GM21423 (cell line): ENCODE measurements at regions not wholly inside any gene's neighbourhood (a gene's known extent, or its start where the extent isn't known, plus 50 kb on each side); places are given as distances from the start of the nearest gene placed in this dataset.

Experiments used
- ATAC-seq: cut with Tn5 transposase; IDR thresholded peaks from one replicate; pipeline ENCODE4 v1.9.1; 2021; ENCODE audit warnings: mild to moderate bottlenecking, moderate library complexity; ENCODE audit not compliant: unreplicated experiment

- ATAC-seq, result no peak
Observed at GRCh38 chr6:104428184-104428583, 431.5 kb downstream of the HACE1 start.

- no peak for ATAC-seq
Observed at GRCh38 chr6:104423691-104424090, 436.0 kb downstream of the HACE1 start.

DNA sequence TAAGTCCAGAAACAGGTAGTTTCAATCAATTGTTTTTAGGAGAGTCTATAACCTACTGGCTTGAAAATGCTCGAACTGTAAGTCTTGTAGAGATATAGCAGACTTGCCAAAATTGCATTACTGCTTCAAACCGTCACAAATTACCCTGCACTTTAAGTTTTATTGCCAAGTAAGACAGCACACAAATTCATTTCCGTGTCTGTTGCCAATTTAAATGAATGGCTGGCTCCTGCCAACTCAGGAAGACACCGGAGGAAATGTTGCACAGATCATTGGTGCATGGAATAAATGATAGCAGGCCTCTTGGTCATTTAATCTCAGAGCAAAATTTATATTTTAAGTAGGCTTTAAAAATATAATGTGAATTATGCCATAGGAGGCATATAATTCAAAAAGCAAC lies 438.1 kb downstream of the HACE1 start:
- ATAC-seq, result no peak

GRCh38 chr6:104418839-104419238 lies 440.9 kb downstream of the HACE1 start:
- ATAC-seq, result no peak

GRCh38 chr6:104418125-104418524 lies 441.6 kb downstream of the HACE1 start:
- ATAC-seq, result no peak

DNA sequence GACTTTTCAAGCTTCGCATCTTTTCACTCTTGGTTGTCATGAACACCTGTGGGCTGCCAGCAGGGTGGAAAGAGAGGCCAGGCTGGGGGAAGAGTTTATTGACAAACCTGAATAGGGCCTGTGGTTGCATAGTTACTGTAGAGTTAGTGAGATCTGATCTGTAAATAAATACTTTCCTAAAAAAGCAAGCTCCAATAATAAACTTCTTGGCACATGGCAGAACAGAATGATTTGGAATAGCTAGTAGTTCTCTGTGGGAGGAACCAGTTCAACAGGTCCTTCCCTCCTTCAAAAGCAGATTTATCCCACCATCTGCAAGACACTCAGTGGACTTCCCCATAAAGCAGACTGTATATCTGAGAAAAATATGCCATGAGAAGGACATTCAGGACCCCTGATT lies 445.0 kb downstream of the HACE1 start:
- ATAC-seq, result no peak

- no peak for ATAC-seq
Observed at GRCh38 chr6:104413767-104414166, 446.0 kb downstream of the HACE1 start.

DNA sequence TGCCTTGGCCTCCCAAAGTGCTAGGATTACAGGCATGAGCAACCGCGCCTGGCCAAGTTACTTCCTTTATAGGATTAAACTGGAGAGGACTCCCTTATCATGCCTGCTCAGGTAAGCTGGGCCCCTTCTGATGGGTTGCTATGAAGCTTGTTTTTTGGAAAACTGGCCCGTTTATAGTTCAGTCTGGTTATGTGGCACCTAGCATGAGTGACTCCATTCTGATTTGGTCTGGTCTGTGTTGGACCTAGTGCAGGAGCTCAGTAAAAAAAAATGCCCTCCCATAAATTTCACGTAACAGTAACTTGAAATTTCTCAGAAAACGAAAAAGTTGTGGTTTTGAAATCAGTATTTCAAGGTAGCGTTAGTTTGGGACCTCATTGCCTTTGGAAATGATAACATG lies 448.4 kb downstream of the HACE1 start:
- no peak for ATAC-seq

DNA sequence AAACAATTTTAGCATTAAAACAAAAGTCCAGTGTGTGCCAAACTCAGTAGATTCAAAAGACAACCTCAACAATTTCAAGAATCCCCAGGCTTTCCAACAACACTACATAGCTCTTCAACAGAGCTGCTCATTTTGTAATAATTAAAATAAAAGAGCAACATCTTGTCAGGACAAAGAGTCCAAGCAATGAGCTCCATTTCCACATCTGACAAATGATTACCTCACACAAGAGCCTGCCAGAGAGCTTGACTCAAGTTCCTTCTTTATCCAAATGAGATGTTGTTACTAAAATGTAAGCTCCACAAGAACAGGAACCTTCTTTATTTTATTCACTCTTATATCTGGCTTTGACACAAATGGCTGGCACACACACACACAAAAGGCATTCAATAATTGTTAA lies 449.8 kb downstream of the HACE1 start:
- no peak for ATAC-seq

- ATAC-seq, result no peak
Observed at GRCh38 chr6:104407957-104408356, 451.8 kb downstream of the HACE1 start.

DNA sequence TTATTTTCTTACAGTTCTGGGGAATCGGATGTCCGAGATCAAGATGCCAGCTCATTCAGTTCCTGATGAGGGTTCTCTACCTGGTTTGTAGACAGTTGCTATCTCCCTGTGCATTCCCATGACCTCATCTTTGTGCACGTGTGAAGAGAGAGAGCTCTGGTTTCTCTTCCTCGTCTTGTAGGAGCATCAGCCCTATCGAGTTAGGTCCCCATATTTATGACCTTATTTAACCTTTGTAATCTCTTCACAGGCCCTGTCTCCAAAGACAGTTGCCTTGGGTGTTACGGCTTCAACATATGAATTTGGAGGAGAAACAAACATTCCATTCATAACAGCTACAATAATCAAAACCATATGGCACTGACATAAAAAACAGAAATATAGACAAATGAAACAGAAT lies 455.3 kb downstream of the HACE1 start:
- ATAC-seq, result no peak

DNA sequence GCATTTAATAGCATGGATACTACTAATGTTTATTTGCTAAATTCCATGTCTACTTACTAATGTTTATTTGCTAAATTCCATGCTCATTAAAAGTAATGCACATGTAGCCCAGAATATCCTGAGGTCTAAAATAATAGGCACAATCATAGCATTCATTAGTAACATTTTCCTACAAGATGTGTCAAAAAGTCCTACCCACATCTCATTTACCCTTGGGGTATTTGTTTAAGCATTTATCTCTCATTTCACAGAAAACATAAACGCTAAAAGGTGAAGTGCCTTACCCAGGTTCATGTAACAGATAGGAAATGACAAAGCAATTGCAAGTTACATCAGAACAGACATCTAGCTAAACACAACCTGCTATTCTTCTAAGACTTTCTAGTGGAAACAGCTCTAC lies 457.1 kb downstream of the HACE1 start:
- no peak for ATAC-seq

- no peak for ATAC-seq
Observed at GRCh38 chr6:104401926-104402325, 457.8 kb downstream of the HACE1 start.

DNA sequence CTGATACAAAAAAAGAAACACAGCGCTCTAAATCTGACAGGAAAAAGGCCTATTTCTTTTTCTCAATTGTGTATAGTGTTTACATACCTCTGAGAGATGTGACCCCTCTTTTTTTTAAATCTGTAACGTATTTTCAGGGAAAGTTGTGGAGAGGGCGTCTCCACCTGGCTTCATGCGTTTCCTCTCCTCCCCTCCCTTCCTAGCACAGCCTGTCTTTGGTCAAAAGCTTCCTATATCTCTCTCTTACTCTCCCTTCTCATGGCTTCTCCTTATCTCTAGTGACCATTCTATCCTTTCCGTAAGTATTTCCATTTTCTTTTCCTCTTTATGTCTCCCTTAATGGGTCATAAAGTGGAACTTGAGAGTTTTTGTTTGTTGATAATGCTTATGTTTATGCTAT lies 458.9 kb downstream of the HACE1 start:
- ATAC-seq, result no peak

- no peak for ATAC-seq
Observed at GRCh38 chr6:104396077-104396476, 463.6 kb downstream of the HACE1 start.

DNA sequence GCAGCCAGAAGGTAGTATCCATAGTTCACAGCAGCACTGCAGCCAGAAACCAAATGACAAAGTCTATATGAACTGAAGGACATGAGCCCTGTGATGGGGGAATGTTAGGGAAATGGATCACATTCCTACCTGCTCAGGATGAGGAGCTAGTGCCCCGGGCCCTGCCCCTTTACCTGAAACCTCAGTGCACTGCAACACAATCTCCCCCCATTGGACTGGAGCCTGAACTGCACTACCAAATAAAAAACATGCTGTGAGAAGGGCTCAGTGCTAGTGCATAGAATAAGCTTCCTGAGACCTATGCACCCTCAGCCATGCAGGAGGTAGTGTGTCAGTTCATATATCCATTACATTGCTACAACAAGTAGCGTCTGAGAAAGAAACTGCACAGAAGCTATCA lies 477.8 kb downstream of the HACE1 start:
- ATAC-seq, result no peak

DNA sequence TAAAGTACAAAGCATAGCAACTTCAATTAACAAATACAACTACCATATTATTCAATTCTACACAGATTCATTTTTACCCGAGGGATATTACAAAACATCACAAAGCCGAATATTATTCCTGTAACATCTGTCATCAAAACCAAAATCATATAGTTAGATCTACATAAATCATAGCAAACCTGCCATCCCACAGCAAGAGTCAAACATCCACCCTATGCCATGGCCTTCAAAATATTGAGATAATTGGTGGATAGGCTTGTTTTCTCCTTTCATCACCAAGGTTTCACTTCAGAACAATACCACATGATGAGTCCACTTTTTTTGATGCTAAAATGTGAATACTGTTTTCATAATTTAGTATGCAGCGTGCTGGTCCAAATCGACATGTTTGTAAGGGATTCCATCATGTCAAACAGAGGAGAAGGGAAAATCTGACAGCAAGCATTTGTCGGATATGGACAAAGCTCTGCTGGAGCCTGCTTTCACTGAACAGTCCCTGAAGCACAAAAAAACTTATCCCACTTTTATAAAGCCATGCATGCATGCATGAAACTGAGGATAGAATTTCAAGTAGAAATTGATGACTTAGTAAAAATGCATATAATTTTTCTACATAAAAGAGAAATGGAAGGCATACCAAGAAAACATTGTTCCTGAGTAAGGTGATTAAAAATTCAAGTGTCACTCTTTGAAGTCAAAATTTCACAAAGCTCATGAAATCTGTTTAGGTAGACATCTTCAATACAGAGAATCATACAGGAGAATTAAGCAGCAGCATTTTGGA lies 494.1 kb downstream of the HACE1 start:
- no peak for ATAC-seq

GRCh38 chr6:104357928-104358327 lies 501.8 kb downstream of the HACE1 start:
- no peak for ATAC-seq

DNA sequence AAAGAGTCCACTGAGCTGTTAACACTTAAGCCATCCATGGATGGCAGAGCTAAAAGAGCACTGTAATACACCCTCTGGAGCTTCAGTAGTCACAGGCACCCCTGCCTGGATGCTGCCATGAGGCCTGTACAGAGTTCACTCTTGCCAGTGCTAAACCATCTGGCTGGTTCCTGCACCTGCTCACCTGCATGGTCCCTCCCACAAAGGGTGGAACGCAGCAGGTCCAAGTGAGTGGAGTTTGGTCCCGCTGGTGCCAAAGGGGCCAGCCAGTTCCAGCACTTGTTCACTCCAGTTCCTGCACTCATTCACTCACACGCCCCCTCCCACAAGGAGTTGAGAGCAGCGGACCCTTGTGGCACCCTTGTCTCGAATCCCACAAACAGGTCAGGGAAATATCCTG lies 503.5 kb downstream of the HACE1 start:
- no peak for ATAC-seq

GRCh38 chr6:104349191-104349590 lies 510.5 kb downstream of the HACE1 start:
- ATAC-seq, result no peak

- no peak for ATAC-seq
Observed at GRCh38 chr6:104344223-104344622, 515.5 kb downstream of the HACE1 start.

DNA sequence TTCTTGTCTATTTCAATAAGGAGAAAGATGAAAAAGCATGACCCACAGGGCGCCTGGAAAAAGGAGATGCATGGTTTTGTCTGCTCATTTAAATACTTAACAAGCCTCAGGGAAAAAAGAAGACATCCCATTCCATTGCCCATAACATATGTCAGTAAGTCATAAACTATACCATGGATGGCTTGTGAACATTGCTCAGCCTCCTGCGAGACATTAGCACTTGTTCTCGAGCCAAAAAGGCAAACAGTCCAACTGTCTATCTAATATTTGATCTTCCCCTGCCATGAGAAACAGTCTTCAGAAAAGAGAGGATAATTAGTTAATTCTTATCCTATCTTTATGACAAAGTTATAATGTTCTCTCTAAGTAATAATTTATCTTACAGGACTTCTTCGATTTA lies 527.4 kb downstream of the HACE1 start:
- no peak for ATAC-seq
